Suprapubic skin (tissue), 3 donors: ENCODE measurements at regions not wholly inside any gene's neighbourhood (a gene's known extent, or its start where the extent isn't known, plus 50 kb on each side); places are given as distances from the start of the nearest gene placed in this dataset.

ENCODE experiments used
- CTCF ChIP-seq, 2 donors: fragments of 200-600 bp in 1 of 2; fragments of 450-650 bp in 1 of 2; sonication (generic) in 1 of 2; IDR thresholded peaks; one replicate each; pipeline ENCODE4 v1.5.1; 2016 to 2019; ENCODE audit warnings: antibody characterized with exemption in 2 of 2, mild to moderate bottlenecking in 1 of 2, moderate library complexity in 1 of 2
- EP300 ChIP-seq: sonication (generic); formaldehyde crosslinking; IDR thresholded peaks from one replicate; pipeline ENCODE4 v1.6.1; 2017; ENCODE audit warnings: antibody characterized with exemption
- POLR2A ChIP-seq, 2 donors: fragments of 450-650 bp; IDR thresholded peaks; one replicate each; pipeline ENCODE4 v1.6.1; 2017; ENCODE audit warnings: antibody characterized with exemption in 2 of 2, mild to moderate bottlenecking in 2 of 2, moderate library complexity in 2 of 2

- TF ChIP-seq CTCF (IDR thresholded peaks at IDR 0.05), result no peak
- TF ChIP-seq POLR2A (IDR thresholded peaks at IDR 0.05), result no peak
- no peak for TF ChIP-seq EP300
Observed at GRCh38 chr1:163697137-163697536, 375.4 kb downstream of the NUF2 start.
